HG03565 (cell line): ENCODE measurements at regions not wholly inside any gene's neighbourhood (a gene's known extent, or its start where the extent isn't known, plus 50 kb on each side); places are given as distances from the start of the nearest gene placed in this dataset.
"Not testable (repeated sequence)": the region's sequence is repeated elsewhere in the genome, so short reads cannot be mapped to it uniquely, and the experiment has no call there.

Source experiments
- ATAC-seq: cut with Tn5 transposase; IDR thresholded peaks from one replicate; pipeline ENCODE4 v1.9.1; 2021; ENCODE audit warnings: mild to moderate bottlenecking, moderate library complexity; ENCODE audit not compliant: unreplicated experiment

- no peak for ATAC-seq
Observed at GRCh38 chr2:53498210-53498609, 269.4 kb upstream of the CHAC2 start.

GRCh38 chr2:53497020-53497419 is 270.6 kb upstream of the CHAC2 start:
- ATAC-seq, result no peak

- no peak for ATAC-seq
Observed at GRCh38 chr2:53493210-53493609, 274.4 kb upstream of the CHAC2 start.

GRCh38 chr2:53490659-53491058 is 276.9 kb upstream of the CHAC2 start:
- ATAC-seq, result no peak

GRCh38 chr2:53486185-53486899 is 281.3 kb upstream of the CHAC2 start:
- ATAC-seq, result not testable (repeated sequence)

- ATAC-seq, result no peak
Observed at GRCh38 chr2:53485021-53485728, 282.4 kb upstream of the CHAC2 start.

- ATAC-seq, result no peak
Observed at GRCh38 chr2:53484531-53484930, 283.1 kb upstream of the CHAC2 start.

GRCh38 chr2:53477517-53477916 is 290.1 kb upstream of the CHAC2 start:
- ATAC-seq, result no peak

GRCh38 chr2:53476834-53477233 is 290.8 kb upstream of the CHAC2 start:
- ATAC-seq, result no peak

GRCh38 chr2:53475766-53476165 is 291.8 kb upstream of the CHAC2 start:
- no peak for ATAC-seq

GRCh38 chr2:53475321-53475720 is 292.3 kb upstream of the CHAC2 start:
- ATAC-seq, result no peak

- ATAC-seq, result no peak
Observed at GRCh38 chr2:53474914-53475313, 292.7 kb upstream of the CHAC2 start.

GRCh38 chr2:53473775-53474311 is 293.8 kb upstream of the CHAC2 start:
- ATAC-seq, result no peak

- ATAC-seq, result peak; percentile 53
Observed at GRCh38 chr2:53473236-53473635, 294.4 kb upstream of the CHAC2 start.

GRCh38 chr2:53467467-53468180 is 300.0 kb upstream of the CHAC2 start:
- no peak for ATAC-seq

GRCh38 chr2:53463806-53464726 is 303.5 kb upstream of the CHAC2 start:
- ATAC-seq, result no peak

GRCh38 chr2:53460937-53461336 is 306.7 kb upstream of the CHAC2 start:
- no peak for ATAC-seq

- ATAC-seq, result no peak
Observed at GRCh38 chr2:53460347-53460746, 307.3 kb upstream of the CHAC2 start.

GRCh38 chr2:53455094-53455493 is 312.5 kb upstream of the CHAC2 start:
- ATAC-seq, result no peak

- ATAC-seq, result no peak
Observed at GRCh38 chr2:53452957-53453748, 314.5 kb upstream of the CHAC2 start.
